Trophoblast cell (in vitro differentiated cells and primary cell): ENCODE measurements at regions not wholly inside any gene's neighbourhood (a gene's known extent, or its start where the extent isn't known, plus 50 kb on each side); places are given as distances from the start of the nearest gene placed in this dataset.

Source experiments
- DNase-seq, 2 donors: peaks; one replicate each; pipeline ENCODE4 v3.0.0-alpha.2; 2016
- H2AFZ ChIP-seq: 2 replicates; pipeline ENCODE4 v1.6.1; 2013; ENCODE audit warnings: low read length, moderate library complexity, mild to moderate bottlenecking; ENCODE audit not compliant: insufficient read depth, poor library complexity
- H2AK5ac ChIP-seq: 2 replicates; pipeline ENCODE4 v1.6.1; 2013; ENCODE audit warnings: mild to moderate bottlenecking, low read length
- H2BK120ac ChIP-seq: 2 replicates; pipeline ENCODE4 v1.6.1; 2013; ENCODE audit warnings: low read length, mild to moderate bottlenecking, moderate library complexity; ENCODE audit not compliant: insufficient read depth, poor library complexity
- H2BK12ac ChIP-seq: 2 replicates; pipeline ENCODE4 v1.6.1; 2013; ENCODE audit warnings: mild to moderate bottlenecking, low read length, moderate library complexity
- H2BK5ac ChIP-seq: 2 replicates; pipeline ENCODE4 v1.6.1; 2013; ENCODE audit warnings: low read length, low read depth, moderate library complexity, mild to moderate bottlenecking; ENCODE audit not compliant: poor library complexity
- H3K14ac ChIP-seq: 2 replicates; pipeline ENCODE4 v1.6.1; 2013; ENCODE audit warnings: mild to moderate bottlenecking, low read length
- H3K18ac ChIP-seq: 2 replicates; pipeline ENCODE4 v1.6.1; 2013; ENCODE audit warnings: mild to moderate bottlenecking, low read length
- H3K23ac ChIP-seq: 2 replicates; pipeline ENCODE4 v1.6.1; 2013; ENCODE audit warnings: low read length
- H3K27ac ChIP-seq: 2 replicates; pipeline ENCODE4 v1.5.1; 2013; ENCODE audit warnings: low read depth, mild to moderate bottlenecking, inconsistent platforms, low read length, moderate library complexity
- H3K27me3 ChIP-seq: 2 replicates; pipeline ENCODE4 v1.6.1; 2013; ENCODE audit warnings: inconsistent platforms, mild to moderate bottlenecking, low read length, moderate library complexity; ENCODE audit not compliant: insufficient read depth
- H3K36me3 ChIP-seq, 2 experiments: 1 replicate in 1 of 2; 2 replicates in 1 of 2; pipeline ENCODE4 v1.6.1; 2013; ENCODE audit warnings: low read length in 2 of 2, mild to moderate bottlenecking in 2 of 2, moderate library complexity in 1 of 2; ENCODE audit not compliant: insufficient read depth in 2 of 2, control insufficient read depth in 1 of 2
- H3K4ac ChIP-seq: 2 replicates; pipeline ENCODE4 v1.6.1; 2013; ENCODE audit warnings: low read depth, mild to moderate bottlenecking, low read length, moderate library complexity
- H3K4me1 ChIP-seq, 2 experiments: 1 replicate in 1 of 2; 2 replicates in 1 of 2; pipeline ENCODE4 v1.6.1; 2013; ENCODE audit warnings: low read length in 2 of 2, mild to moderate bottlenecking in 2 of 2, moderate library complexity in 1 of 2; ENCODE audit not compliant: insufficient read depth in 2 of 2, control insufficient read depth in 1 of 2
- H3K4me2 ChIP-seq: 2 replicates; pipeline ENCODE4 v1.6.1; 2013; ENCODE audit warnings: inconsistent platforms, mild to moderate bottlenecking, low read length, moderate library complexity
- H3K4me3 ChIP-seq: 2 replicates; pipeline ENCODE4 v1.5.1; 2013; ENCODE audit warnings: mild to moderate bottlenecking, low read depth, low read length, inconsistent platforms
- H3K79me1 ChIP-seq: one replicate; pipeline ENCODE4 v1.6.1; 2013; ENCODE audit warnings: low read length
- H3K79me2 ChIP-seq: 2 replicates; pipeline ENCODE4 v1.6.1; 2013; ENCODE audit warnings: low read length, mild to moderate bottlenecking; ENCODE audit not compliant: control insufficient read depth, insufficient read depth, poor library complexity
- H3K9ac ChIP-seq: 2 replicates; pipeline ENCODE4 v1.6.1; 2013; ENCODE audit warnings: mild to moderate bottlenecking, low read length
- H3K9me3 ChIP-seq: 2 replicates; pipeline ENCODE4 v1.6.1; 2013; ENCODE audit warnings: low read depth, mild to moderate bottlenecking, control low read depth, inconsistent platforms, low read length; ENCODE audit not compliant: insufficient read depth
- H4K12ac ChIP-seq: 2 replicates; pipeline ENCODE4 v1.6.1; 2013; ENCODE audit warnings: low read depth, mild to moderate bottlenecking, low read length, moderate library complexity
- H4K8ac ChIP-seq: 2 replicates; pipeline ENCODE4 v1.6.1; 2013; ENCODE audit warnings: low read depth, mild to moderate bottlenecking, low read length, moderate library complexity
- H4K91ac ChIP-seq: one replicate; pipeline ENCODE4 v1.6.1; 2013; ENCODE audit warnings: low read depth, mild to moderate bottlenecking, low read length, moderate library complexity
- WGBS: extraction: QIAGEN DNeasy Blood & Tissue Kit; methylation state at CpG from one replicate; pipeline ENCODE4 v1.1.7; 2013; ENCODE audit warnings: missing lambda C conversion rate; ENCODE audit not compliant: insufficient read length, insufficient coverage; ENCODE audit errors: extremely low coverage; 5-methylcytosine and 5-hydroxymethylcytosine counted together

DNA sequence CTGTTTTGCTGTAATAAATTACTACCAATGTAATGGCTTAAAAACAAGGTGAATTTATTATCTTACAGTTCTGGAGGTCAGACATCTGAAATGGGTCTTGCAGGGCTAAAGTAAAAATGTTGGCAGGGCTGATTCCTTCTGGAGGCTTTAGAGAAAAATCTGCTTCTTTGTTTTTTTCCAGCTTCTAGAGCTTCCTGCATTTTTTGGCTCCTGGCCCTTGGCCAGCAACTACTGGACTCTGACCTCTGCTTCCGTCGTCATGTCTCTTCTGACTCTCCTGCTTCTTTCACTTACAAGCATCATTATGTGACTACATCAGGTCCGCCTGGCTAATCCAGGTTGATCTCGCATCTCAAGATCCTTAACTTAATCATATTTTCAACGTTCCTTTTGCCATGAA lies 350.9 kb downstream of the S1PR1 start:
- DNase-seq = peak in 1 of 2 donors; percentile 13
- no CpG with 5 or more reads among the region's 5 CpGs for WGBS

DNA sequence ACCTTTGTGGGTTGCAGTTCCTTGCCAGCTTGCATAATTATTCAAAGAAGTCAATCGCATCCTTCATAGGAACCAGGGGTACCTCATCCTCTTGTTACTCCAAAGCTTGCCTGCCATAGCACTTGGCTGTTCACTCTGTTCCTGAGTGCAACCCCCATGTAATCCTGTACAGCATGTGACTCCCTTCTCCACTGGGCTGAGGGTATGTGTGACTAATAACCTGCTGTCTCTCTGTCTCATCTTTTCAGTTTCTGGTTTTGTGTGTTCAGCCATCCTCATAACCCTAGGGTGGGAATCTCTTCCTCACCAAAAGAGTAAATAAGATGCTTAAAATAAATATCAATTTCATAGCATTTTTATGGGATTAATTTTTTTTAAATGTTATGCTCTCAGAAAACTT lies 351.9 kb downstream of the S1PR1 start:
- no peak overlapping the region for H3K4me2 ChIP-seq
- H3K18ac ChIP-seq = no peak overlapping the region
- H3K23ac ChIP-seq = no peak overlapping the region
- WGBS = no CpG with 5 or more reads among the region's 1 CpG
- H3K36me3 ChIP-seq = no peaks in the 10 kb centered on the region
- no peak overlapping the region for H4K12ac ChIP-seq
- H3K4ac ChIP-seq = no peak overlapping the region
- H2BK120ac ChIP-seq = no peak overlapping the region
- no peak overlapping the region for H3K27ac ChIP-seq
- H3K27me3 ChIP-seq = no peaks in the 10 kb centered on the region
- no peaks in the 10 kb centered on the region for H3K79me1 ChIP-seq
- H3K4me1 ChIP-seq = no peaks in the 10 kb centered on the region
- H2AK5ac ChIP-seq = no peak overlapping the region
- DNase-seq = no peak
- no peak overlapping the region for H3K4me3 ChIP-seq
- no peak overlapping the region for H4K91ac ChIP-seq
- H2BK5ac ChIP-seq = no peak overlapping the region
- H3K9ac ChIP-seq = no peak overlapping the region
- H3K79me2 ChIP-seq = no peaks in the 10 kb centered on the region
- no peak overlapping the region for H3K14ac ChIP-seq
- H2BK12ac ChIP-seq = no peak overlapping the region
- no peaks in the 10 kb centered on the region for H3K9me3 ChIP-seq
- H2AFZ ChIP-seq = no peak overlapping the region
- H4K8ac ChIP-seq = no peak overlapping the region

More for the DNA sequence above, 350.9 kb downstream of the S1PR1 start:
- Histone ChIP-seq H2BK12ac (no peak overlapping the region), H3K4me1 (no peaks in the 10 kb centered on the region), H2AK5ac (no peak overlapping the region), H3K4ac (no peak overlapping the region), H3K23ac (no peak overlapping the region), H3K4me3 (no peak overlapping the region), H2AFZ (no peak overlapping the region), H3K14ac (no peak overlapping the region), H4K12ac (no peak overlapping the region), H3K27ac (no peak overlapping the region), H2BK120ac (no peak overlapping the region), H3K27me3 (no peaks in the 10 kb centered on the region), H3K18ac (no peak overlapping the region), H2BK5ac (no peak overlapping the region), H3K9ac (no peak overlapping the region), H3K36me3 (no peaks in the 10 kb centered on the region), H3K79me1 (no peaks in the 10 kb centered on the region), H4K8ac (no peak overlapping the region), H3K9me3 (no peaks in the 10 kb centered on the region), H3K4me2 (no peak overlapping the region), H4K91ac (no peak overlapping the region), H3K79me2 (no peaks in the 10 kb centered on the region)

DNA sequence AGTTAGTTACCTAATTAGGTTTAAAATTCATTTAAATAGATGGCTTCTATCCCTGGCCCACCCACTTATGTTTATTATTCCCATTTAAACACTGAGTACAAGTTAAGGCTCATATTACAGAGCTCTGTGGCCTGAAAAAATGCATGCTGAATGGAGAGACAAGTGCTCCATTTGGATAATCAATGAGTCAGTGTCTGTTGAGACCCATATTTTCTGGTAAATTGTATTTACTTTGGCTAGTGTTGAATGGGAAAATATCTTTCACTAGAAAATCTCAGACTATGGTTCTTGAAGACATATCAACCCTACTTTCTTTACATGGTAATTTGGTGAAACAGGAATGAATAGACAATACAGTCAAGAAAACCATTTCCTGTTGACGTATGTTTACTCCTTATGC lies 356.0 kb downstream of the S1PR1 start:
- Histone ChIP-seq H3K9me3 (no peaks in the 10 kb centered on the region), H4K12ac (no peak overlapping the region), H3K4me3 (no peak overlapping the region), H2BK120ac (no peak overlapping the region), H3K14ac (no peak overlapping the region), H3K4me2 (no peak overlapping the region), H2AK5ac (no peak overlapping the region), H3K9ac (no peak overlapping the region), H4K8ac (no peak overlapping the region), H3K36me3 (no peaks in the 10 kb centered on the region), H4K91ac (no peak overlapping the region), H3K4me1 (no peaks in the 10 kb centered on the region), H3K27me3 (no peaks in the 10 kb centered on the region), H3K23ac (no peak overlapping the region), H2BK5ac (no peak overlapping the region), H3K18ac (no peak overlapping the region), H3K4ac (no peak overlapping the region), H2AFZ (no peak overlapping the region), H3K79me1 (no peaks in the 10 kb centered on the region), H3K79me2 (no peaks in the 10 kb centered on the region), H3K27ac (no peak overlapping the region), H2BK12ac (no peak overlapping the region)
- WGBS = no CpG with 5 or more reads among the region's 1 CpG
- no peak for DNase-seq

DNA sequence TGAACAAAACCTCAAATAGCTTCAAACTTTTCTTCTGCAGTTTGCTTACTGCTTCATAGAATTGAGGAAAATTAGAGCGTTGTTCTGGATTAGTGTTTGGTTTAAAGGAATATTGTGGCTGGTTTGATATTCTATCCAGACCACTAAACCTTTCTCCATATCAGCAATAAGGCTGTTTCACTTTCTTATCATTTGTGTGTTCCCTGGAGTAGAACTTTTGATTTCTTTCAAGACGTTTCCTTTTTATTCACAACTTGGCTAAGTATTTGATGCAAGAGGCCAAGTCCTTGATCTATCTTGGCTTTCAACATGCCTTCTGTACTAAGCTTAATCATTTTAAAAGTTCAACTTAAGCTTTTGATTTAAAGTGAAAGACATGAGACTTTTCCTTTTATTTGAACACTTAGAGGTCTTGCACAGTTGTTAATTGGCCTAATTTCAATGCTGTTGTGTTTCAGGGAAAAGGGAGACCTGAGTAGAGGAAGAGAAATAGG lies 359.1 kb downstream of the S1PR1 start:
- H3K27me3 ChIP-seq = no peaks in the 10 kb centered on the region
- H3K4me2 ChIP-seq = no peak overlapping the region
- no peak overlapping the region for H3K4ac ChIP-seq
- DNase-seq = no peak
- H2AFZ ChIP-seq = no peak overlapping the region
- no peak overlapping the region for H4K91ac ChIP-seq
- no peaks in the 10 kb centered on the region for H3K36me3 ChIP-seq
- no peak overlapping the region for H2AK5ac ChIP-seq
- no peak overlapping the region for H3K18ac ChIP-seq
- H3K23ac ChIP-seq = no peak overlapping the region
- H3K4me1 ChIP-seq = no peaks in the 10 kb centered on the region
- H4K12ac ChIP-seq = no peak overlapping the region
- no peak overlapping the region for H3K27ac ChIP-seq
- no peak overlapping the region for H3K4me3 ChIP-seq
- no peaks in the 10 kb centered on the region for H3K9me3 ChIP-seq
- no peaks in the 10 kb centered on the region for H3K79me2 ChIP-seq
- no peaks in the 10 kb centered on the region for H3K79me1 ChIP-seq
- H3K9ac ChIP-seq = no peak overlapping the region
- H2BK120ac ChIP-seq = no peak overlapping the region
- H2BK12ac ChIP-seq = no peak overlapping the region
- no CpG with 5 or more reads among the region's 2 CpGs for WGBS
- no peak overlapping the region for H4K8ac ChIP-seq
- no peak overlapping the region for H2BK5ac ChIP-seq
- no peak overlapping the region for H3K14ac ChIP-seq
